GM18873 (cell line): ENCODE measurements at regions not wholly inside any gene's neighbourhood (a gene's known extent, or its start where the extent isn't known, plus 50 kb on each side); places are given as distances from the start of the nearest gene placed in this dataset.

Source experiments
- ATAC-seq: cut with Tn5 transposase; IDR thresholded peaks from one replicate; pipeline ENCODE4 v1.9.1; 2021; ENCODE audit warnings: mild to moderate bottlenecking, moderate library complexity, moderate number of reproducible peaks; ENCODE audit not compliant: unreplicated experiment, low FRiP score

- no peak for ATAC-seq
These were observed 230.6 kb downstream of the KLF12 start for GRCh38 chr13:73903561-73903960.

GRCh38 chr13:73902847-73903246 lies 231.4 kb downstream of the KLF12 start:
- ATAC-seq, result no peak

GRCh38 chr13:73902296-73902695 lies 231.9 kb downstream of the KLF12 start:
- no peak for ATAC-seq

- no peak for ATAC-seq
These were observed 232.7 kb downstream of the KLF12 start for GRCh38 chr13:73901324-73902068.

- no peak for ATAC-seq
These were observed 233.6 kb downstream of the KLF12 start for GRCh38 chr13:73900591-73900990.

- ATAC-seq, result no peak
These were observed 235.3 kb downstream of the KLF12 start for GRCh38 chr13:73898899-73899298.

GRCh38 chr13:73898276-73898675 lies 235.9 kb downstream of the KLF12 start:
- no peak for ATAC-seq

- ATAC-seq, result no peak
These were observed 239.1 kb downstream of the KLF12 start for GRCh38 chr13:73894995-73895571.

GRCh38 chr13:73893833-73894232 lies 240.4 kb downstream of the KLF12 start:
- ATAC-seq, result no peak

- no peak for ATAC-seq
These were observed 242.4 kb downstream of the KLF12 start for GRCh38 chr13:73891805-73892204.

GRCh38 chr13:73883162-73883561 lies 251.0 kb downstream of the KLF12 start:
- ATAC-seq, result no peak

GRCh38 chr13:73880365-73880764 lies 253.8 kb downstream of the KLF12 start:
- no peak for ATAC-seq

GRCh38 chr13:73879346-73880015 lies 254.7 kb downstream of the KLF12 start:
- ATAC-seq, result no peak

- ATAC-seq, result no peak
These were observed 256.8 kb downstream of the KLF12 start for GRCh38 chr13:73877399-73877798.

GRCh38 chr13:73876323-73876722 lies 257.9 kb downstream of the KLF12 start:
- ATAC-seq, result no peak

GRCh38 chr13:73873940-73874830 lies 260.0 kb downstream of the KLF12 start:
- ATAC-seq, result no peak

GRCh38 chr13:73872397-73872796 lies 261.8 kb downstream of the KLF12 start:
- no peak for ATAC-seq

- ATAC-seq, result no peak
These were observed 263.0 kb downstream of the KLF12 start for GRCh38 chr13:73870970-73871935.

GRCh38 chr13:73870036-73870741 lies 264.0 kb downstream of the KLF12 start:
- no peak for ATAC-seq
